HG03064 (cell line): ENCODE measurements at regions not wholly inside any gene's neighbourhood (a gene's known extent, or its start where the extent isn't known, plus 50 kb on each side); places are given as distances from the start of the nearest gene placed in this dataset.

Source experiments
- ATAC-seq: cut with Tn5 transposase; IDR thresholded peaks from one replicate; pipeline ENCODE4 v1.9.1; 2021; ENCODE audit warnings: low read depth; ENCODE audit not compliant: unreplicated experiment

- ATAC-seq: no peak
Observed at GRCh38 chr4:11904846-11905739, 476.4 kb upstream of the HS3ST1 start.

DNA sequence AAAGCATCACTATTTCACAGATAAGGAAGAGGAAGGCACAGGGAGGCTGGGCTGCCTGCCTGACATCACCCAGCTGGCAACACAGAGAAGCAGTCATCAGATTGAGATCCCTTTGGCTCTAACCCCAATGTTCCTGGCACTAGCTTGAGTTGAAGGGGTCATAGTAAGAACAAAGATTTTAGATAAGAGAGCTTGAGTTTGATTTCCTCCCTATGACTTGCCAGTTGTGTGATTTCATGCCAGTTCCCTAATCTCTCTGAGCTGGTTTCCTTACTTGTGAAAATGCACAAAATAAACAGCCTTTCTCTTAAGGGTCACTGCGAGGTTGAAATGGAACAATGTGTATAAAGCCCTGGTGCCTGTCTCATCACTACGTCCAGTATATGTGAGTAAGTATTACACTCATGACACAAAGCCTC, 475.4 kb upstream of the HS3ST1 start:
- no peak for ATAC-seq

GRCh38 chr4:11901089-11901488, 472.4 kb upstream of the HS3ST1 start:
- no peak for ATAC-seq

DNA sequence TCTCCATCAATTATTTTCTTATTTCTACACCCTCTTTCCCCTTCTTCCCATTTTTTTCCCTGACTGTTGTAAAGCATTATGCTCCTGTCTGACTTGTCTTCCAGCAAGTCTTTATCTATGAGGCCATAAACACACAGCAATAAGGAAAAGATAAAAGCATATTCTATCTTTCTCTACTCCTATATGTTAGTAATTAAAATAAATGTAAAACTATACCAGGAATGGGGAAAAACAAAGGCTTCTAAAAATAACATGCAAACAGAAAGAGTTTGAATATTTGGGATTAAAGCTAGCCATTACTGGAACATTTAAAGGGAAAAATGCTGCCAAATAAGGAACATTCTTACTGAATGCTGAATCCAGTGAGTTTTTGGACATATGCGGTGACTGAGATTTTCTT, 471.7 kb upstream of the HS3ST1 start:
- no peak for ATAC-seq

GRCh38 chr4:11898796-11899195, 470.1 kb upstream of the HS3ST1 start:
- no peak for ATAC-seq

- ATAC-seq: no peak
Observed at GRCh38 chr4:11895766-11896165, 467.1 kb upstream of the HS3ST1 start.

DNA sequence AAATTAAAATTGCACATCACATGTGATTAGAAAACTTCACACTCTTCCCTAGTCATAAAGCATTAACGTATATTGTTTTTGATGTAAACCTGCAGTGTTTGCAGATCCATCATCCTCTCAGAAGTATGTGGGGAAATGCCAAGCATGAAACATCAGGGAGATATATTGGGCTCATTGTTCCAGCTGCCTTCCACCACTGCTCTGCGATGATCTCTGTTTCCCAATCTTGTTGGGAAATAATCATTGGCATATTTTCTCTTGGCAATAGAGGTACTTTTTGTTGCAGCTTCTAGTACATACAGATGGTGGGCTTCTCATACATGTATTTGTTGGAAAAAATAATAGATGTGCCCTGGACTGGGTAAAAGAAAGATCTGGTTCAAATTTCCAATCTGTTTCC, 466.3 kb upstream of the HS3ST1 start:
- no peak for ATAC-seq

- ATAC-seq: no peak
Observed at GRCh38 chr4:11894221-11894620, 465.5 kb upstream of the HS3ST1 start.

- no peak for ATAC-seq
Observed at GRCh38 chr4:11889099-11889498, 460.4 kb upstream of the HS3ST1 start.

GRCh38 chr4:11881947-11882346, 453.3 kb upstream of the HS3ST1 start:
- no peak for ATAC-seq

DNA sequence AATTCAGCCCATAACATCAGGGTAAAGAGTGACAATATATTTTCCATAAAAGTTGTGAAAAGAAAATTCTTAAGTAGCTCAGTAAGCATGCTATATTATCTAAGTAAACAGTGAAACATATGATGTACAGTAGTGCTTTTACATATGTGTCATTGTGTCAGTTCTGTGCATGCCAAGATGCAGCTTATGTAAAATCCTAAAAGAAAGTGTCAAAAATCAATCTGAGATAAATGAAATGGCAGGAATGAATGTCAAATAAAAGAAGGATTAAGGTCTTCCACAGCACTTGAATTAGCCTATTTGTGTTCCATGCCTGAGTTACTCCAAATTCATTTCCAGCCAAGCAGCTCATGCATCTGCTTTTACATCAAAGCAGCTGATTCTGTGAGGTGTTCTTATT, 452.7 kb upstream of the HS3ST1 start:
- no peak for ATAC-seq

- no peak for ATAC-seq
Observed at GRCh38 chr4:11878241-11878640, 449.5 kb upstream of the HS3ST1 start.

GRCh38 chr4:11876104-11876503, 447.4 kb upstream of the HS3ST1 start:
- ATAC-seq: no peak

DNA sequence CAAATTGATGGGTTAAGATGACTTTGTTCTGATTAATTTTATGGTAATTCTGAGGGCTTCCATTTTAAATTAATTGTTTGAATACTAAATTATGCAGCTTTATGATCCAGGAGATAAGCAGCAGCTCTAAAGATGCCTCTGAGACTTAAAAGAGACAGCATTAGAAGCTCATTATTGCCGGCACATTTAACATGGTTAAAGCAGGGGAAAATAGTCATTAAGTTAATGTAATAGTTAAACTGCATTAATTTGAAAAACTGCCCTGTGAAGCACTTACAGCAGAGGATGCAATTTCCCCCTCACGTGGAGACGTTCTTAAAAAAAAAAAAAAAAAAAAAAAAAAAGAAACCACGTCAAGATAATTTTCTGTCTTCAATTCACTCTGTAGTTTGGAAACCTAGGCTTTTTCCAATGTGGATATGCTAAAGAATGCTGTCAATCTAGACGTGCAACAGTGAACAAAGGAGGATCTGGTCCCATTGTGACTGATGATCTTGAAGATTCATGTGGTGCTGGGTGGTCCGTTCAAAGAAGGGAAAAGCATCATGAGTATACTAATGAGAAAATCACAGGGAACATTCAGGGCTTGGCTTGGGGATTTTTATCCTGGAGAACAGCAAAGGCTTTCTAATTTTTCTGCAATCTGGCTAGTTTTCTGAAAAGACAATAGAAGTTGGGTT, 440.6 kb upstream of the HS3ST1 start:
- no peak for ATAC-seq

GRCh38 chr4:11866391-11866790, 437.7 kb upstream of the HS3ST1 start:
- ATAC-seq: no peak

DNA sequence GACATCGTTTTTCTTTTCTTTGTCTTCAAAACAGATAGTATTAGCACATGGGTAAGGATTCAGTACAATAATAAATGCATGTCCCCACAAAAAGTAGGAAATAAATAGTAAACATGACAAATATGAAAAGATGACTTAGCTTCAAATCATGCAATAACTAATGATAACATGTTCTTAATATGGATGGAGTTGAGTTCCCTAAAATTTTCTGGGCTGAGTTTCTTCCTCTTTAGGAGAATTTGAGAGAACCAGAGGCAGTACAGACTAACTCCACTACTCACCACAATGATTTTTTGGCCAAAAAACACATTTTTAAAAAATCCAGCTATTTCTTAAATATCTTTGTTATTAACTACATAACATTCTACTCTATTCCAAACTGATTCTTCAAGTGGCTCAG, 432.3 kb upstream of the HS3ST1 start:
- no peak for ATAC-seq

DNA sequence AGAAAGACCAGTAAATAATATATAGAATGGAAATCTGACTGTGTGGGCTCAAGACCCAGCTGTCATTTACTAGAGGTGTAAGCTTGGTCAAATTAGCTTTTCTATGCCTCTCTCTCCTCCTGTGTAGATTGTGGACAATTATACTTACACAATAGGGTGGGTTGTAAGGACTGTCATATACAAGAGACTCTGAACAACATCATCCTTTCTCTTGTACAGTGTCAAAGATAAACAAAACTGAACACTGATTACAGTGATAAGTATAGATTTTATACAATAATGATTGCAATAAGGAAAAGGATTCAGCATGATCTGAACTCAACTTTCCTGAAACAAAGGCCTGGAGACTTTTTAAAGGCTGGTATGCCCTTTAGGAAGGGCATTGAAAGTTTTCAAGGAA, 429.2 kb upstream of the HS3ST1 start:
- ATAC-seq: no peak

GRCh38 chr4:11847167-11847566, 418.5 kb upstream of the HS3ST1 start:
- no peak for ATAC-seq

DNA sequence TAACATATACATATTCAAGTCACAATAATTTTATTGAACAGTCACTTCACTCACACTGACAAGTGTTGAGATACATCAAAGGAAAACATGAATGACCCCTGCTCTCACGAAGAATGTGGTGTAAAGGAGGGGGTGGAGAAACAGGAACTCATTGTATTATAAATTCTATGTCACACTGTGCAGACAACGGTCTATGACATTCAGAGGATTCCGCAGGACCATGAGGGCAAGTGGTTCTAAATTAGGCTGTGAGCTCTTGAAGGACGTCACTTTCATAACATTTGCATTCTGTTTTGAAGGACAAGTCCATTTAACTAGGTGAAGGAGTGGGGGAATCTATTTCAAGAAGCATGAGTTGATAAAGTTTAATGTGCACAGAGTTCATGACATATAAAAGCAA, 415.2 kb upstream of the HS3ST1 start:
- no peak for ATAC-seq

DNA sequence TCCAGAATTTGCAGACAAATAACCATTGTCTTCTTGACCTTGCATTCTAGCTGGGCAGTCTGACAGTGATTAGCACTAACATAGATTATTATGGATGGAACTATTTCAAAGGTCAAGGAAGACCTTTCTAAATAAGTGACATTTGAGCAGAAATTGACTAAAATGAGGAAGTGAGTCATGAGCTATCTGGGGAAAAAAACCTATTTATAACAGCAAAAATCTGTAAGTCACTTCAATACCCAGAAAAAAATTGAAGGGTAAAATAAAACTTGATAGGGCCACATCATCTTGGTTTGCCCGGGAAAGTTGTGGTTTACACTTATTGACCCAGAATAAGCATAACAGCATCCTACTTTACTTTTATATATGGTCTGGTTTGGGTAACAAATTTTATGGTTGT, 414.6 kb upstream of the HS3ST1 start:
- ATAC-seq: no peak

GRCh38 chr4:11842620-11843263, 414.0 kb upstream of the HS3ST1 start:
- ATAC-seq: no peak

DNA sequence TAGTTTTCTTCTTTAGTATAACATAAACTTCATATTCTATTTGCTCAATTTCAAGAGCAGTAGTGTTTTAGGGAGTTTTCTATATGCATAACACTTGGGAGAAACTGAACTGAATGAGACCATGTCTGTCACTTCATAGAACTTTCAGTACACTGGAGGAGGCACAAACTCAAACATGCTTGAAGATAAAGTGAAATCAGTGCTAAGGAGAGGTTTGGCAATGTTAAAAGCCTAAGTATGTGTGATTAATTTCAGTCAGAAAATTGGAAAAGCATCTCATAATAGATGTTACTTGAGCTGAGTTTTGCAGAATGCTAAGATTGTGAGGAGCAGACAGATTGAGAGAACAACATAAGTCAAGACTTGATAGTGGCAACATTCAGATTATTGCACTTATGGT, 411.2 kb upstream of the HS3ST1 start:
- no peak for ATAC-seq
